Skeletal muscle tissue (tissue), 3 donors: ENCODE measurements at regions not wholly inside any gene's neighbourhood (a gene's known extent, or its start where the extent isn't known, plus 50 kb on each side); places are given as distances from the start of the nearest gene placed in this dataset.
"Not testable (repeated sequence)": the region's sequence is repeated elsewhere in the genome, so short reads cannot be mapped to it uniquely, and the experiment has no call there.

ENCODE experiments used
- H3K27ac ChIP-seq: one replicate; pipeline ENCODE4 v1.7.0; 2013; ENCODE audit warnings: mild to moderate bottlenecking, low read depth, low read length, inconsistent platforms
- H3K27me3 ChIP-seq, 3 donors: one replicate each; pipeline ENCODE4 v1.7.0; 2013; ENCODE audit warnings: low read length in 3 of 3; ENCODE audit not compliant: control insufficient read depth in 3 of 3, insufficient read depth in 3 of 3
- H3K36me3 ChIP-seq, 3 donors: one replicate each; pipeline ENCODE4 v1.7.0; 2013; ENCODE audit warnings: low read length in 3 of 3; ENCODE audit not compliant: control insufficient read depth in 3 of 3, insufficient read depth in 3 of 3
- H3K4me1 ChIP-seq, 3 donors: one replicate each; pipeline ENCODE4 v1.7.0; 2013; ENCODE audit warnings: low read length in 3 of 3, mild to moderate bottlenecking in 3 of 3; ENCODE audit not compliant: control insufficient read depth in 3 of 3, insufficient read depth in 3 of 3
- H3K4me3 ChIP-seq, 3 donors: one replicate each; pipeline ENCODE4 v1.7.0; 2013; ENCODE audit warnings: low read length in 3 of 3
- H3K9ac ChIP-seq, 3 donors: one replicate each; pipeline ENCODE4 v1.7.0; 2013; ENCODE audit warnings: low read length in 3 of 3, mild to moderate bottlenecking in 3 of 3, moderate library complexity in 2 of 3, low read depth in 1 of 3
- H3K9me3 ChIP-seq, 3 donors: one replicate each; pipeline ENCODE4 v1.7.0; 2013; ENCODE audit warnings: low read length in 3 of 3; ENCODE audit not compliant: control insufficient read depth in 3 of 3
- donor health status: Osteomylitis.

- Histone ChIP-seq H3K27ac (no peak overlapping the region), H3K4me1 (peaks cover 0 to 6% (median 0%) of the 10 kb centered on the region in 3 donors)
Observed at GRCh38 chr1:234851450-234852438, 241.8 kb upstream of the IRF2BP2 start.

DNA sequence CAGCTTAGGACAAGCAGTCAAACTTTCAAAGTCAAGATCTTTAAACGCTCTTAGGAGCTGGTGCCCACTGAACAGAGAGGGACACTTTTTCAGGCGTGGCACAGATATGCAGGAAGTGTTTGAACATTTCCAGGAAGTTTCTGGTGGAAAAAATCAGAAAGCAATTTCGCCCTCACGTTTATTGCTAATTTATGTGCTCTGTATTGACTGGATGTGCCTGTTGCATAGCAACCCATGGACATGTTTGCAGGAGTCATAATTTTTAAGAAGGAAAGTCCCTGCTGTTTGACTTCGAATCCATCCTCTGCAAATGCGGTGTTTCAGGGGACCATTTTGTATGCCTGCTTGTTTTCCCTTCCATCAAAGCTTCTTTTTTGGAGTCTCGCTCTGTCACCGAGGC, 239.9 kb upstream of the IRF2BP2 start:
- Histone ChIP-seq H3K4me1 (peaks cover 0 to 7% (median 6%) of the 10 kb centered on the region in 3 donors), H3K27ac (peak overlapping the region; percentile 45), H3K4me3 (no peak overlapping the region), H3K9ac (no peak overlapping the region), H3K9me3 (no peaks in the 10 kb centered on the region), H3K27me3 (no peaks in the 10 kb centered on the region), H3K36me3 (no peaks in the 10 kb centered on the region)

More at GRCh38 chr1:234851450-234852438, 241.8 kb upstream of the IRF2BP2 start:
- Histone ChIP-seq H3K27me3 (no peaks in the 10 kb centered on the region), H3K4me3 (no peak overlapping the region), H3K9me3 (no peaks in the 10 kb centered on the region), H3K36me3 (no peaks in the 10 kb centered on the region), H3K9ac (no peak overlapping the region)

DNA sequence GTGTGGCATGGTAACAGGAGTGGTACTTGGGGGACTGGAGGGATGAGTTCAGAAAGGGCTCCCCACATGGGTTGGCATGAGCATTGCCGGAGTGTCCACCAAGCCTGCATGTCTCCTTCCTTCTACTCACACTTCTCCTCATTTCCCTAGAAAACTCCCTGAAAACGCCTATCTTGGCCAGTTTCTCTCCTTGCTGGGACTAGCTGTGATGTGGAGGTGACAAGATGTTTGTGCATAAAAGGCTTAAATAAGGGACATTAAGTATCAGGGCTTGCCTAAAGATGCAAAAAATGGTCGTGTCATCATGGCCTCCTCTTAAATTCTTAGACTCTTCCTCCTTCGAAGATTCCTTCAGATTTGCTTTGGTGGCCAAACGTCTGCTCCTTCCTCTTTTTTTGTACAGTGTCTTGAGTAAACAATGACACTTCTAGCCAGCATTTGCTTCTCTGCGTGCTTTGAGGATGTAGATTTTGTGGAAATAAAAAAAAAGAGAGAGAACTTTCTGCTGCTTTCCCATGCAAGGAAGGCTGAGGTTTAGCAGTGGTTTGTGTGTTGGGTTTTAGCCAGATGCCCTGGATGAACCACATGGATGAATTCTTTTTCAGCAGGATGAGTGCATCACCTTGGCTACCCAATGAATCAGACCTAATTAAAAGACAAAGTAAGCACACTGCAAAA, 239.1 kb upstream of the IRF2BP2 start:
- H3K27ac ChIP-seq, result peak overlapping the region; percentile 45
- no peak overlapping the region for H3K4me3 ChIP-seq
- no peak overlapping the region for H3K9ac ChIP-seq
- no peaks in the 10 kb centered on the region for H3K27me3 ChIP-seq
- H3K4me1 ChIP-seq, result peaks cover 0 to 7% (median 0%) of the 10 kb centered on the region in 3 donors
- H3K9me3 ChIP-seq, result no peaks in the 10 kb centered on the region
- no peaks in the 10 kb centered on the region for H3K36me3 ChIP-seq

DNA sequence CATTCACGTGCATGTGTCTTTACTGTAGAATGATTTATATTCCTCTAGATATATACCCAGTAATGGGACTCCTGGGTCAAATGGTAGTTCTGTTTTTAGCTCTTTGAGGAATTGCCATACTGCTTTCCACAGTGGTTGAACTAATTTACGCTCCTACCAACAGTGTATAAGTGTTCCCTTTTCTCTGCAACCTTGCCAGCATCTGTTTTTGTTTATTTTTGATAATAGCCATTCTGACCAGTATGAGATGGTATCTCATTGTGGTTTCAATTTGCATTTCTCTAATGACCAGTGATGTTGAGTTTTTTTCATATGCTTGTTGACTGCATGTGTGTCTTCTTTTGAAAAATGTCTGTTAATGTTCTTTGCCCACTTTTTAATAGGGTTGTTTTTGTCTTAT, 236.8 kb upstream of the IRF2BP2 start:
- not testable (repeated sequence) for H3K9ac ChIP-seq, H3K9me3 ChIP-seq, H3K4me3 ChIP-seq, H3K36me3 ChIP-seq, H3K27ac ChIP-seq, H3K27me3 ChIP-seq
- H3K4me1 ChIP-seq, result peaks cover 4 to 15% (median 13%) of the 10 kb centered on the region in 3 donors

DNA sequence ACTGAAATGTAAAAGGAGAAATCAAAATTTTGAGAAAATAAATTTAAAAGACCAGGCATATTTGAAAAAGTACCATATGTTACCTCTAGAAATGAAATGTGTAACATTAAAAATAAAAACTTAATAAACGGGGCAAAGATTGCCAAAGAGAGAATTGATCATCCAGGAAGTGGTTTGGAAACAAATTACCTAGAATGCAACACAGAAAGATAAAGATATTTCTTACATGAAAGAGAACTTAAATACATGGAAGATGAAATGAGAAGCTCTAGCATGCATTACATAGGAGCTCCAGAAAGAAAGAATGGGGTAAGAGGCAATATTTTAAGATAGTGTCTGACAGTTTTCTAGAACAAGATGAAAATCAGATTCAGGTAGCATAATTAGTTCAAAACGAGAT, 235.9 kb upstream of the IRF2BP2 start:
- Histone ChIP-seq H3K4me3 (no peak overlapping the region), H3K9me3 (no peaks in the 10 kb centered on the region), H3K9ac (no peak overlapping the region), H3K27ac (no peak overlapping the region), H3K27me3 (no peaks in the 10 kb centered on the region), H3K4me1 (peaks cover 4 to 15% (median 13%) of the 10 kb centered on the region in 3 donors), H3K36me3 (no peaks in the 10 kb centered on the region)

GRCh38 chr1:234845097-234845660, 235.2 kb upstream of the IRF2BP2 start:
- H3K4me1 ChIP-seq, result peaks cover 4 to 15% (median 13%) of the 10 kb centered on the region in 3 donors
- peak overlapping the region; percentile 5 for H3K27ac ChIP-seq
- no peaks in the 10 kb centered on the region for H3K36me3 ChIP-seq
- no peak overlapping the region for H3K4me3 ChIP-seq
- no peak overlapping the region for H3K9ac ChIP-seq
- no peaks in the 10 kb centered on the region for H3K27me3 ChIP-seq
- no peaks in the 10 kb centered on the region for H3K9me3 ChIP-seq

GRCh38 chr1:234844479-234845031, 234.6 kb upstream of the IRF2BP2 start:
- no peaks in the 10 kb centered on the region for H3K36me3 ChIP-seq
- no peak overlapping the region for H3K4me3 ChIP-seq
- H3K27ac ChIP-seq, result peak overlapping the region; percentile 5
- H3K9ac ChIP-seq, result no peak overlapping the region
- no peaks in the 10 kb centered on the region for H3K9me3 ChIP-seq
- no peaks in the 10 kb centered on the region for H3K27me3 ChIP-seq
- peaks cover 6 to 15% (median 13%) of the 10 kb centered on the region in 3 donors for H3K4me1 ChIP-seq

DNA sequence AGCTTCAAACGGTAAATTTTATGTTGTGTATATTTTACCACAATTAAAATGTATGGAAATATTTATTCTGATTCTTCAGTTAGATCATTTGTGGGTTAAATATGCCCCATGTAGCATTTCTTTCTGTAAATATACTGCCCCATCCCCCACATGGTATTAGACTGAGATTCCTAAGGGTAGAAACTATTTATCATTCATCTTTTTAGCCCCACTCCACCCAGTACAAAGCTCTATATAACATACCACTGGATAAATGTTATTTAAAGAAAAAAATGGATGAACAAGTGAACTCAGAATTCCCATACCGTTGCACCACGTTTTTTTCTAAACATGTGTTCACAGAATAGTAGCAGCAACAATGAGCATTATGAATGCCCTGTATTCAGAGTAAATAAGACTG, 234.0 kb upstream of the IRF2BP2 start:
- Histone ChIP-seq H3K36me3 (no peaks in the 10 kb centered on the region), H3K27me3 (no peaks in the 10 kb centered on the region), H3K4me1 (peaks cover 6 to 15% (median 13%) of the 10 kb centered on the region in 3 donors), H3K4me3 (no peak overlapping the region), H3K27ac (no peak overlapping the region), H3K9me3 (no peaks in the 10 kb centered on the region), H3K9ac (no peak overlapping the region)

DNA sequence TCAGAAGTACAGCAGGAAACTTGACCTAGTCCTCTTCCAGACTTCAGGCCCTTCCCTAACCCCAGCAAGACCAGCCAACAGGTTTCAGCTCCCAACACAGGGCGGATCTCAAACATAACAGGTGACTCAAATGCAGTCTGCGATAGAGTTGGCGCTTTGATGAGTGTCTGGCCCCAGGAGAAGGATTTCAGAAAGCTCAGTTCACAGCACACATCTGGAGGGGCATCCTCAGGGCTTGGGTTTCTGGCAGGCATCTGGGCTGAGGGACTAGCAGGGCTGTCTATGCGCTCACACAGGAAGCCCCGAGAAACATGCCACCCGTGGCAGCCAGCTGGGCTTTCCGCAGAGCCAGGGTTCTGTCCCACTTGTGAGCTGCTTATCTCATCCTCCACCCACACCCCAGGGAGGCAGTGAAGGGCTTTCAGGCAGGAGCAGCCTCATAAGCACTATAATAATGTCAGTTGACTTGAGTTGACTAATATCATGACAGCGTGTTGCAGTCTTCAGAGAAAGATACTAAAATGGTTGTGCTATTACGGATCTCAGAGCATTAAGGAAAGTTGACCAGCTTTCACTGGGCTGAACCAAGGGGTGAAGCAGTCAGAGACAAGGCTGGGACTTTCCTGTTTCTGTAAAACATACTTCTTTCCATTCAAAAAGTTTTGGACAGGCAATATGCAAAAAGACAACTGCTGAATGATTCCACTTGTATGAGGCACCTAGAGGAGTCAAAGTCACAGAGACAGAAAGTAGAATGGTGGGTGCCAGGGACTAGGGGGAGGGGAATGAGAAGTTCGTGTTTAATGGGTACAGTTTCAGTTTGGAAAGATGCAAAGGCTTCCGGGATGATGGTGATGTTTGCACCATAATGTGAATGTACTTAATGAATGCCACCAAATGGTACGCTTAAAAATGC, 233.0 kb upstream of the IRF2BP2 start:
- no peak overlapping the region for H3K27ac ChIP-seq
- H3K27me3 ChIP-seq, result no peaks in the 10 kb centered on the region
- peaks cover 6 to 15% (median 13%) of the 10 kb centered on the region in 3 donors for H3K4me1 ChIP-seq
- no peak overlapping the region for H3K4me3 ChIP-seq
- no peaks in the 10 kb centered on the region for H3K36me3 ChIP-seq
- no peak overlapping the region for H3K9ac ChIP-seq
- H3K9me3 ChIP-seq, result no peaks in the 10 kb centered on the region
